ENCODE measurements at regions not wholly inside any gene's neighbourhood (a gene's known extent, or its start where the extent isn't known, plus 50 kb on each side); places are given as distances from the start of the nearest gene placed in this dataset.
"Not testable (repeated sequence)": the region's sequence is repeated elsewhere in the genome, so short reads cannot be mapped to it uniquely, and the experiment has no call there.

DNA sequence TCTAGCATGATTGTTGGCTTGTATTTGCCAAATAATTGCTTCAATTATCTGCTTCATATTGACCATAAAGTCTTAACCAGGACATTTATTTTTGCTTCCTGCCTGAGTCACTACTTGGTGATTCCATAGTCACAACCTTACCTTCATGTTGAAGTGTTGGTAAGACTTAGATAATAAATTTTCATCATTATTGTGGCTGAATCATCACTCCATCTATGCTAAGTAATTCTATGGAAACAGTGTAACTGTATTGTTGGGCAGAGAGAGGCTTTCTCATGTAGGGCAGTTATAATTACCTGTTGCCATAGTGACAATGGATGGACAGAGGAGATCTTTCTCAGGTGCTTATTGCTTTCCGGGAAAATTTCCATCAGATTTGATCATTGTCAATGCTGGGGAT lies 330.7 kb upstream of the LRRC3B start:
- no peak overlapping the region for H3K27ac ChIP-seq
- TF ChIP-seq, protein P1, sequence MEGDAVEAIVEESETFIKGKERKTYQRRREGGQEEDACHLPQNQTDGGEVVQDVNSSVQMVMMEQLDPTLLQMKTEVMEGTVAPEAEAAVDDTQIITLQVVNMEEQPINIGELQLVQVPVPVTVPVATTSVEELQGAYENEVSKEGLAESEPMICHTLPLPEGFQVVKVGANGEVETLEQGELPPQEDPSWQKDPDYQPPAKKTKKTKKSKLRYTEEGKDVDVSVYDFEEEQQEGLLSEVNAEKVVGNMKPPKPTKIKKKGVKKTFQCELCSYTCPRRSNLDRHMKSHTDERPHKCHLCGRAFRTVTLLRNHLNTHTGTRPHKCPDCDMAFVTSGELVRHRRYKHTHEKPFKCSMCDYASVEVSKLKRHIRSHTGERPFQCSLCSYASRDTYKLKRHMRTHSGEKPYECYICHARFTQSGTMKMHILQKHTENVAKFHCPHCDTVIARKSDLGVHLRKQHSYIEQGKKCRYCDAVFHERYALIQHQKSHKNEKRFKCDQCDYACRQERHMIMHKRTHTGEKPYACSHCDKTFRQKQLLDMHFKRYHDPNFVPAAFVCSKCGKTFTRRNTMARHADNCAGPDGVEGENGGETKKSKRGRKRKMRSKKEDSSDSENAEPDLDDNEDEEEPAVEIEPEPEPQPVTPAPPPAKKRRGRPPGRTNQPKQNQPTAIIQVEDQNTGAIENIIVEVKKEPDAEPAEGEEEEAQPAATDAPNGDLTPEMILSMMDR (conservative IDR thresholded peaks at IDR 0.05): no peak

DNA sequence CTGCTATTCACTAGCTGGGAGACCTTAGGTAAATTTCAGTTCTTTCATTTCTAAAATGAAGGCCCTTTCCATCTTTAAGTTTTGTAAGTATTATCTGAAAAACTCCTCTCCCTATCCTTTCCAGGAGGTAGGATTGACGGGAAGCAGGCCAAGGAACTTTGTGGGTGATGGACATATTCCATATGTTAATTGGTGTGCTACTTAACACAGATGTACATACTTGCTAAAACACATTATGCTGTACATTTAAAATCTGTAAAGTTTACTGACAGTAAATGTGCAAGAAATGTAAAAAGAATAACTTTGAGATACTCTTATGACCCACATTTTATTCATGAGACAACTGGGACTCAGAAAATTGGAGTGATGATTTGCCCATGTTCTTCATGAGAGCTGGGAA lies 329.8 kb upstream of the LRRC3B start:
- no peak overlapping the region for H3K27ac ChIP-seq
- TF ChIP-seq, protein P1 (conservative IDR thresholded peaks at IDR 0.05): no peak

DNA sequence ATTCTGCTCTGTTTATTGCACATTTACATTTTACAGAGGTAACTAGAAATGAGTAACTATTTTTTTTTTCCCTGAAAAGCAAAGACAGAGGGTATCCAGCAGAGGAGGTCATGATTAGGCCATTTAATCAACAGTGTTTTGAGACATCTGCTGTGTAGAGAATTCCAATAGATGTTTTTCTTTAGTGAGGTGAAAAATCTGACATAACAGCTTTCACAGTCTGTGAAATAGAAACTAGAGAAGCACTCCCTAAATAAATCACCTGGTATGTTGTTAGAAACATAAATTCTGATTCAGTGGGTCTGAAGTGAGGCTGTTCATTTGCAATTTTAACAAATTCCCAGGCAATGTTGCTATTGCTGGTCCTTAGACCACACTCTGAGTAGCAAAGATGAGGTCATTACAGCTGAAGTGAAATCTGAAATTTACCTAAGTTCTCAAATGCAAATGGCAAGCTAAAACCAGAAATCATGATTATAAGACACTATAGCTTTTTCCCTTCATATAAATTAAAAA lies 329.2 kb upstream of the LRRC3B start:
- H3K27ac ChIP-seq: no peak overlapping the region
- TF ChIP-seq, protein P1 (conservative IDR thresholded peaks at IDR 0.05): no peak

DNA sequence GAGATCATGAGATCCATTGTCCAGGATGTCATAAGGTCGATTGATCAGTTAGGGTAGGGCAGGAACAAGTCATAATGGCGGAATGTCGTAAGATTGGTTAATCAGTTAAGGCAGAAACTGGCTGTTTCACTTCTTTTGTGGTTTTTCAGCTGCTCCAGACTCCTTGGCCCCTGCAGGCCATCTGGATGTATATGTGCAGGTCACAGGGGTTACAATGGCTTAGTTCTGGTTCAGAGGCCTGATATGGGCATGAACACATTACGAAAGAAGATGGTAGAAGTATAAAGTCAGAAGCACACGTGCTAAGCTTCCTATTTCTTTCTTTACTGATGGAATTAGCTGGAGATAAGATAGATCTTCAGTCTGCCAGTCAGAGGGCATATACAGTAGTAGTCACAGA lies 315.4 kb upstream of the LRRC3B start:
- TF ChIP-seq, protein P1 (conservative IDR thresholded peaks at IDR 0.05): no peak
- H3K27ac ChIP-seq: no peak overlapping the region

DNA sequence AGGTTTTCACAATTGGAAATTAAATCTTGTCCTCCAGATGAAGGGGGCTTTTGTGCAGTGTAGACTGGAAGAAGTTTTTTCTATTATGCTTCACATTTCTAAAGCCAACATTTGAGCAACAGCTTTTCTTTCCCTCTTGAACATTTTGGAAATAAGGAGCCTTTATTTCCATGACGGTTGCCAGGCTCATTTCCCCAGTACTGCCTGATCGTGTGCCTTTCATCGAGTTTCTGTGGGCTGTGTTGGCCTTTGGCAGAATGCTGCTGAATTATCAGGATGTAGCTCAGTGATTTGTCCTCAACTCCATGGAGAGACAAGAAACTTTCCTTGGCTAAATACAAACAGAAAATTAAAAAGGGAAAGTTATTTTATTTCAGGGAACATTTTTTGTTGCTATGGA lies 314.8 kb upstream of the LRRC3B start:
- no peak overlapping the region for H3K27ac ChIP-seq
- TF ChIP-seq, protein P1 (conservative IDR thresholded peaks at IDR 0.05): no peak

DNA sequence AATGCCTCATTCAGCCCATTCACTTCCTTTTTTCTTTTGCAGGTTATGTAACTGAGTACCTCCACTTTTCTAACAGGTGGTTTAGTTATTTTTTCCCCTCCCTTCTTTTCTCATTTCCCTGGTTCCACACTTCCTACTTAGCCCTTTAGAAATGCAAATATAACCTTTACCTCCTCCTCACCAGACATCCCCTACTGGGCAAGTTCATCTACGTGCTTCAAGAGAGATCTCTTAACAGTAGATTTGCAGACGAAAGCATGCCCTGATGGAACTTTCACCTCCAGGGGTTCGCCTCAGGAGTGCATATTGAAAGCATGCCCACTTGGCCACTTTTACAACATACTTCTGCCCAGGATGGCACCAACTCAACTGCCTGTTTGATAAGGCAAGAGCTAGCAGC lies 314.1 kb upstream of the LRRC3B start:
- TF ChIP-seq, protein P1 (conservative IDR thresholded peaks at IDR 0.05): no peak
- no peak overlapping the region for H3K27ac ChIP-seq

DNA sequence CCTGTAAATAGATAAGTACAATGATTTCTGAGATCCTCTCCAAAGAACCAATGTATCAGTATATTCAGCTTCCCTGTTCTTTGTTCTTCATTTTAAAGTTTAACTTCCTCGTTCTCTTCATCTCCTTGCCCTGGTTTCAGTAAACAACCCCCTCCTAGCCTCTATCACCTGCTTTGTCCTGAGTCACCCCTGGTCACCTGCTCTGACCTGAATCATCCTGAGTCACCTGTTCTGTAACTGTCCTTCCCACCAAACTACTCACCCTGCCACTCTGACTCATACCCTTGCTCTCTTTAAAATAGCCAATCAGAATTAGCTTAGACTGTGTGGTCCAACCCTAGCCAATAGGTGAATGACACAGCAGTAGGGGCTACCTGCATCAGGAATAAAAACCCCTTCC lies 313.0 kb upstream of the LRRC3B start:
- not testable (repeated sequence) for H3K27ac ChIP-seq

DNA sequence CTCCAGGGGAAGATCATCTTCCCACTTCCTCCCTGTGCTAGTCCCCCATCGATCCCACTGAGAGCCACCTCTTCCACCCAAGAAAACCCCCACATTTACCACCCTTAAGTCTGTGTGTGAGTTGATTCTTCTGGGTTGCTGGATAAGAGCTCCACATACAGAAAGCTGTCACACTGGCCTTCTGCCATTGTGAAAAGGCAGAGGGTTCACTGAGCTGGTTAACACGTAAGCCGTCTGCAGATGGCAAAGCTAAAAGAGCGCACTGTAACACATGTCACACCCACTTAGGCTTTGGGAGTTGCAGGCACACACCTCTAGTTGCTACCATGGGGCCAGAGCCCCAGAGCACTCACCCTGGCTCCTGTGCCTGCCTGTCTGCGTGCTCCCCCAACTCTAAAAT lies 309.8 kb upstream of the LRRC3B start:
- TF ChIP-seq, protein P1 (conservative IDR thresholded peaks at IDR 0.05): no peak
- H3K27ac ChIP-seq: no peak overlapping the region

Measured in VCaP (cell line).